NCI-H460 (cell line): ENCODE measurements at regions not wholly inside any gene's neighbourhood (a gene's known extent, or its start where the extent isn't known, plus 50 kb on each side); places are given as distances from the start of the nearest gene placed in this dataset.
"Not testable (repeated sequence)": the region's sequence is repeated elsewhere in the genome, so short reads cannot be mapped to it uniquely, and the experiment has no call there.

Experiments used
- DNase-seq: peaks from one replicate; pipeline ENCODE4 v3.0.0-alpha.2; 2016; ENCODE audit warnings: low read depth; ENCODE audit errors: extremely low read depth

DNA sequence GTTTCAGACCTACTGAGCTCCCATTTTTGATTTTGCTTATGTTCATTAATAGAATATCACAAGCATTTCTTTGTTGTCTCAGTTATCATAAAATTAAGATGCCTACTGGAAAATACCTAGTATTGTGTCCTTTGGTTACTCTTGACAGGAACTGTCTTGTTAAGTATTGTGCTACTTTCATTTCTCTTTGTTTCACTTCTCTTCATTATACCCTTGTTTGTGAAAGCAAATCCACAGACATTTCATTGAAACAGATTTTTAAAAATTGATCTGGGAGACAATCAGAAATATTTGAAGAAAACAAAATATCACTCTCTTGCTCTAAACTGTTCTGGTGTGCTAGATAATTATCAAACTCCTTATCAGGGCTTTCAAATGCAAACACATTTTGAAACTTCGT lies 290.5 kb upstream of the EYS start:
- no peak for DNase-seq

DNA sequence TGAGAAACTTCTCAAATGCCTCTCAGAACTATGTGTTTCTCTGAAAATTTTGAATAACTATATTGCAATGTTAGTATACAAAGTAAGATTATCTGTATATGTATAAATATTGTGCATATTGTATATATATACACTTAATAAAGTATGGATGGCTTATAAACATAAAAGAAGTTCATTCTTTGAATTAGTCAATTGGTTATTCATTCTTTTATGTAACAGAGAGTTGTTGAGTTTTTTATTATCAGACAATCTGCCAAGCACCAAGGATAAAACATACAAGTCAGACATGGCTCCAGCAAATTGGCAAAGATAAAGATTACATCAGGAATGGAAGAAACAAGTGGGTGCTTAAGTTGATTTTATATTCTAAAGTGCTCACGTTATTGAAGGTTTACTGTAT lies 289.1 kb upstream of the EYS start:
- DNase-seq = no peak

DNA sequence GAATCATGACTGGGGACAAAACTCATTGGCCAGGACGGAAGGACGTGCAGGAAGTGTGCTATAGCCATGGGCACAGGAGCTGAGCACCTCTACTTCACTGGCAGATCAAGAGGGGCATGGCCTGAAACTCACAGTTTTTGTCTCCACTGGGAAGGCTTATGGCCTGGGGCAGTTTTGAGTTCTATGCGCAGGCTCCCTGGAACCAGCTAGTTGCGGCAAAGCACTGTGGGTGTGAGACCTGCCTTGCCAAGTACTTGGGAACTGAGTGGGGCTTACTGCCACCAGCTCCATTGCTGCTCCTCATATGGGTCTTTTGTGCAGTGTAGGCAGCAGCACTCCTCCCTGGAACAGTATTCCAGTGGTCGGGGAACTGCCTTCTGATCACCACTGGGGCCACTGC lies 282.6 kb upstream of the EYS start:
- no peak for DNase-seq

DNA sequence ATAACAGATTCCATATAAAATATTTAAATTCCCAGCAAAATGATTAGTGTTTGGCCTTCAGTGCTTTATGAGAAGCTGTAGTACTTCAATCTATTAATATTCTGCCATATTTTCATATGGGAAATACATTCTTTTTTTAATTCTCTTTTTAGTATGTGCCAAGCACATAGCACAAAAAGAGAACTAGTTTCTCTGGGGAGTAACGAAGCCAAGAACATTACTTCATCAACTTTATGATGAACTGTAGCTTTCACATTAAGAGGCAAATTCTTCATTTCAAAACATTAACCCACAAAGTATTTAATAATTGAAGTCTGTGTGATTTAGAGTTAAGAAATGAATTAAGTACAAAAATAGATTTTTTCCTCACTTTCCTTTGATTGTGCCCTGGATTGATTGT lies 281.0 kb upstream of the EYS start:
- DNase-seq = no peak

DNA sequence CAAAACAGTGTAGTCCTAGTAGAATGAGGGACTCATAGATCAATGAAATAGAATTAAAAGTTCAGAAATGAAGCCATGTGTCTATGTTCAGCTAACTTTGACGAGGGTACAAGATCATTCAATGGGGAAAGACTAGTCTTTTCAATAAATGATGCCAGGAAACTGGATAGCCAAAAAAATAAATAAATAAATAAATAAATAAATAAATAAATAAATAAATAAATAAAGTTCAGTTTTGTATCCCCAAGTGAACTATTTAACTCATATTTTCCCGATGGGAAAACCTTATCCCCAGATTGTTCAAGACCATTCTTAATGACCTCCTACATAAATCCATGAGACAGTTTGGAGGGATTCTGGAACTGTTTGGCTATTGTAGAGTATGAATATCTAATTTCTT lies 277.1 kb upstream of the EYS start:
- DNase-seq = no peak

DNA sequence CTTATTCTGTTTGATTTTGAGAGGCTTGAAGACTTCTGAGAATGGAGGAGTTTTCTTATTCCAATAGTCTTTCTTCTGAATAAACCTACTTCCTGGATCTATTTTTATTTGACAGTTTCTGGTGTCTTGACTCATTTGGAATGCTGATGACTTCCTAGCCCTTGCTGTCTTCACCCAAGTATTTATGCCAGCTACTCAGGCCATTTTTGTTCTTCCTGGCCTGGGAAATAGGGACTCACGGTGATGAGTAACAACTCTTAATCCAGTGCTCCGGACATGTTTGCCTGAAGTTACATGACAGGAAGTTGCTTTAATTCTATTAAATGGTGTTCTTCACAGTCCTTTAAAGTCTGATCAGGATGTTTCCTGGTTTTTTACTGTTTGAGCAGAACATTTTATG lies 272.1 kb upstream of the EYS start:
- DNase-seq = no peak

DNA sequence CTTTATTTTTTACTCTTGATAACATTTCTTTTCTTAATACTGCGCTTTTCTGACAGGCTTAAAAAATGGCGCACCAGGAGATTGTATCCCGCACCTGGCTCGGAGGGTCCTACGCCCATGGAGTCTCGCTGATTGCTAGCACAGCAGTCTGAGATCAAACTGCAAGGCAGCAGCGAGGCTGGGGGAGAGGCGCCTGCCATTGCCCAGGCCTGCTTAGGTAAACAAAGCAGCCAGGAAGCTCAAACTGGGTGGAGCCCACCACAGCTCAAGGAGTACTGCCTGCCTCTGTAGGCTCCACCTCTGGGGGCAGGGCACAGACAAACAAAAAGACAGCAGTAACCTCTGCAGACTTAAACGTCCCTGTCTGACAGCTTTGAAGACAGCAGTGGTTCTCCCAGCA lies 264.2 kb upstream of the EYS start:
- not testable (repeated sequence) for DNase-seq

DNA sequence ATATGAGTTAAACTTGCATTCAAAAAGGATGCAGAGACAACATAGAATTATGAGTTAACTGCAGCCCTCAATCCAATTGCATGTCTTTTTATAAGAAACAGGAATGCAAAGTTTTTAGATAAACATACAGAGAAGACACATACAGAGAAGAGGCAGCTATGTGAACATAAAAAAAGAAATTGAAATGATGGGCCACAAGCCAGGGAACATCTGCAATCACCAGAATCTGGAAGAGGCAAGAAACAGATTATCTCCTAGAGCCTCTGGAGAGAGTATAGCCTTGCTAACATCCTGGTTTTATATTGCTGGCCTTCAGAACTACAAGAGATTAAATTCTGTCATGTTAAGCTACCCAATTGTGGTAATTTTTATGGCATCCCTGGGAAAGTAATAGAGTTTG lies 257.2 kb upstream of the EYS start:
- DNase-seq = no peak

DNA sequence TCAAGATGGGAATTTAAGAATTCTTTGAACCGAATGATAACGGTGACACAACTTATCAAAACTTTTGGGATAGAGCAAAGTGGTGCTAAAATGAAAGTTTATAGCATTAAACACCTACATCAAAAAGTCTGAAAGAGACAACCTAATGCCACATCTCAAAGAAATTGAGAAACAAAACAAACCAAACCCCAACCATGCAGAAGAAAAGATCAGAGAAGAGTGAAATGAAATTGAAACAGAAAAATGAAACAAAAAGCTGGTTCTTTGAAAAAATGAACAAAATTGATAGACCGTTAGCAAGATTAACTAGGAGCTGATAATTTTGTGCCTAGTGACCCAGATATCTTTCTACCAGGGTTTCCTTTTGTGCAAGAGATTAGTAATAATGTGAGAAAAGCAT lies 248.0 kb upstream of the EYS start:
- DNase-seq = no peak

DNA sequence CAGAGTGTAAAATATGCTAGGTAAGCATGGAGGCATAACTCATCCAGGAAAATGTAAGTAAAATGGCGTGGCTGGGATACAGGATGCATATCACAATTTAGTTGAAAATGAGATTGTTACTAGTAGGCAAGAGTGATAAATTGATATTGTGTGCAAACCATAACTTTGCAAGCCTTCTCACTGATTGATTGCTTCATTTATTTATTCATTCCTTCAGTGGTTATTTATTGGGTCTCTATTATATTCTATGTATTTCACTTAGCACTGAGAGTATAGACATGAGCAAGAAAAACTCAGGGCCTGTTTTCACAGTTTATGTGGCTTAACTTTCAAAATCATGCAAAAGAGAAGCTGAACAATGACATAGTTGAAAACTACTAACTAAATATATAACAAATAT lies 241.0 kb upstream of the EYS start:
- DNase-seq = no peak

DNA sequence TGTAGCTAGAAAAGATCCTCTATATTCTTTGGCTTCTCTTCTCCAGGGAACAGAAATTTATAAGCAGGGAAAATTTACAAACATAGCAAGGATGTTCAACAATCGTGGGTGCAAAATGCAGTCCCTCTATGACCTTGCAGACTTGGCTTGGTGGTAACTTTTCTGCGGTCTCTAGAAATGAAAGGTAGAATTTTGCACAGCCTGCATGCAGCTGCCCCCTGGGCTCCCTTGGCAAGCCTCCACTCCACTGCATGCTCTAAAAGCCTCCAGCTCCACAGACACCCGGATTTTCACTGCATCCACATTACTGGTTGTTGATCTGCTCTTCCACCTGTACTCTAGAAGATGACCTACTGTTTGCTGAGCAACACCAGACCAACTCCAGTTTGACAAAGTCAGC lies 236.5 kb upstream of the EYS start:
- no peak for DNase-seq

DNA sequence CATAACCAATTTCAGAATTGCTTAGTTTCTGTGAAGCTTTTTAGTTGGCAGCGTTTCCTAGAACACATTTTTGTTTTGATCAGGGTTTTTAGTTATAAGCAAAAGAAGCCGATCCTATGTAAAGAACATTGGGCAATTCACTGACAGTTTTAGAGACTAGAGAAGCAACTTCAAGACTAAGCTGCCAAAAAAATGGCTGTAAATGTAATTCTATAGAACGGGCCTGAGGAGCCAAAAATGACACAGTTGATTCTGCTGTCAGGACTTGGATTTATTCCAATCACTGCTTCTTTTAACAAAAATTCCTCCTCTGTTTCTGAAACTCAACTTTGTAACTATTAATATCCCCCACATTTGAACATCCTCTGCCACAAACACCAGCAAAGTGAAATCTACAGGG lies 236.0 kb upstream of the EYS start:
- no peak for DNase-seq

DNA sequence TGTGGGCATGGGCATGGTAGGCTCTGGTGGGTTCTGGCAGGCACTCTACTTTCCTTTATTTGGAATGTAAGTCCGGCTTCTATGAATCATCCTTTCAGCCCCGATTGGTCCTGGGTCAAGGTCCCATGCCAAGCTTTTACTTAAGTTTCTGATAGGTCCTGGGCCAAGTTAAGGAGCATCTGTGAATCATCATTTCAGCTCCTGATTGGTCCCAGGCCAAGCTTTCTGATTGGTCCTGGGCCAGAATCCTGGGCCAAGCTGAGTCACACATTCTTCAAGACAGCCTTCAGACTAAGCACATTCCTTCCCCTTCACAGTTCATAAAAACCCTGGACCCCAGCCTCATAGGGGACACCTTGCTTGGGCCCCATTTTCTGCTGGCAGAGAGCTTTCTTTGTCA lies 231.0 kb upstream of the EYS start:
- no peak for DNase-seq

DNA sequence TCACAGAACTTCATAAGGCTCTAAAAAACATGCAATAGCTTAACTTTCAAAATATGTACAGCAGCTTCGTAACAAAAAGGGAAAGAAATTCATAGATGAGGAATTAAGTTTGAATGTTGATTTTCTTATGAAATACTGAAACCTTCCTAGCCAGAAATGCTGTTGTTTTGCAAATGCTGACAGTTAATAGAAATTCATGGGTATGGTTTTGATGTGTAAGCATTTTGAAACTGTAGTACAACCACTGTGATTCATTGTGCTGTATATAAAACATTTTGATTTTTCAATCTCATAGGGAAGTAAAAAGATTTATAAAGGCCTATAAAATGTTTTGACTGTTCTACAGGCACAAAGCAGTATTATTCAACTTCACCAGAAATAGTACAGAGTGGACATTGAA lies 228.4 kb upstream of the EYS start:
- no peak for DNase-seq

DNA sequence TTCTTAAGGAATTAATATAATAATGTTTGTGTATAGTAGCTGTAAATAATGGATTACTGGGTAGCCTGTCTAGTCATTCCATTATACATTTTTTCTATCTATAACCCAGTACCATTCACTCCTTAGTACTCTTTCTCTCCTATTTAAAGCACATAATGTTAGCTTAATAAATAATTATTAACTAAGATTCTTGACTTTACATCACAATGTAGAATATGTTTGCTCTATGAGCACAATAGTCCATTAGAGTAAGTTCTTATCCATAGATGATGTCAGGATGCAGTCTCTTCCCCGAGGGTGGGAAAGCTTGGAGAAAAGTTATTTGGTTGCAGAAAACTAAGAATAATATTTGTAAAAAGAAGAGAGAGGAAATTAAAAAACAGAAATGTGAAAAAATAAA lies 226.4 kb upstream of the EYS start:
- no peak for DNase-seq

DNA sequence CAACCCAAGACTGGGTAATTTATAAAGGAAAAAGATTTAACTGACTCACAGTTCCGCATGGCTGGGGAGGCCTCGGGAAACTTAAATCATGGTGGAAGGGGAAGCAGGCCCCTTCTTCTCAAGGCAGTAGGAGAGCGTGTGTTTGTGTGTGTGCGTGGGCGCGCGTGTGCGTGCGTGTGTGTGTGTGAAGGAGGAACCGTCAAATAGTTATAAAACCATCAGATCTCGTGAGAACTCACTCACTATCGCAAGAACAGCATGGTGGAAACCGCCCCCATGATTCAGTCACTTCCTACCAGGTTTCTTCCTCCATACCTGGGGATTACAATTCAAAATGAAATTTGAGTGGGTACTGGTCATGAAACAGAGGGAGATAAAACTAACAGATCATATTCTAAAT lies 220.1 kb upstream of the EYS start:
- DNase-seq = no peak

DNA sequence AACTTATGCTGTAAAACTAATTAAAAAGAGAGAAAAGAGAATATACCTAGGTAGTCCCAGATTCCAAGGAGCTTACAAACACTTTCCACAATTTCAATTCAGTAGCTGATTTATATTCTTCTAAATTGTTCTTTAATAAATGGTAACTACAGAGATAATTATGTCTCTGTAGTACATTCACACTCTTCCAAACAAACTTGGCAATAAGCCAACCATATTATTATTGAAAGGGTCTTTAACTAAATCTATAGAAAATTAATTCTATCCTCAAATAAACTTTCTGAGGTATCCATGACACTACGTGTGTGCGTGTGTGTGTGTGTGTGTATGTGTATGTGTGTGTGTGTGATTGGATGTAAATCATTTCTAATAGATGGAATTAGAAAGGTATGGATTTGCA lies 217.4 kb upstream of the EYS start:
- DNase-seq = no peak

DNA sequence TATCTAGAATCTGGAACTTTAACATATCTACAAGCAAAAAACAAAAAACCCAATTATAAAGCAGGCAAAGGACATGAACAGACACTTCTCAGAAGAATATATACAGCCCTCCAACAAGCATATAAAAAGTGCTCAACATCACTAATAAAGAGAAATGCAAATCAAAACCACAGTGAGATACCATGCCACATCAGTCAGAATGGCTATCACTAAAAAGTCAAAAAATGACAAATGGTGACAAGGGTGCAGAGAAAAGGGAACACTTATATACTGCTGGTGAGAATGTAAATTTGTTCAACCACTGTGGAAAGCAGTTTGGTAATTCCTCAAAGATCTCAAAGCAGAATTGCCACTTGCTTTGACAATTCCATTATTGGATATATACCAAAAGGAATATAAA lies 215.0 kb upstream of the EYS start:
- no peak for DNase-seq

DNA sequence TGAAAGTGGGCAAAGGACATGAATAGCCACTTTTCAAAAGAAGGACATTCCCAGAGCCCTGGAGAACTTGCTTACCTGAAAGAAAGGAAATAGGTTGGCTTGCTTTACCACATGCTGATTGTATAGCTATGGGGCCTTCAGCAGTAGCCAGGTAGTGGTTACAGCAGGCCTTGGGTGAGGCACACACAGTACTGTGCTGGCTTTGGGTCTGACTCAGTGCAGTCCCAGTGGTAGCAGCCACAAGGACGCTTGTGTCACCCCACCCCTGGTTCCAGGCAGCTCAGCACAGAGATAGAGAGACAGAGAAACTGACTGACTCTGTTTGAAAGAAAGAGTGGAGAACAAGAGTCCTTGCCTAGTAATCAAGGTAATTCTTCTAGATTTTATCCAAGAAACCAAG lies 201.0 kb upstream of the EYS start:
- no peak for DNase-seq

DNA sequence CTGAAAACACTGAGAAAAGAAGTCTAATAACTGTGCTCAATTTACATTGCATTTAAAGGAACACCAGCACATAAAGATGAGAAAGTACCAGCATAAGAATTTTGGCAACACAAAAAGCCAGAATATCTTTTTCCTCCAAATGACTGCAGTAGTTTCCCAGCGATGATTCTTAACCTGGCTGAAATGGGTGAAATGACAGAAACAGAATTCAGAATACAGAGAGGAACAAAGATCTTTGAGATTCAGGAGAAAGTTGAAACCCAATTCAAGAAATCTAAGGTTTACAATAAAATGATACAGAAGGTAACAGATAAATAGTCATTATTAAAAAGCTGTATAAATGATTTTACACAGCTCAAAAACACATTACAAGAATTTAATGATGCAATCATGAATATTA lies 197.0 kb upstream of the EYS start:
- DNase-seq = no peak

DNA sequence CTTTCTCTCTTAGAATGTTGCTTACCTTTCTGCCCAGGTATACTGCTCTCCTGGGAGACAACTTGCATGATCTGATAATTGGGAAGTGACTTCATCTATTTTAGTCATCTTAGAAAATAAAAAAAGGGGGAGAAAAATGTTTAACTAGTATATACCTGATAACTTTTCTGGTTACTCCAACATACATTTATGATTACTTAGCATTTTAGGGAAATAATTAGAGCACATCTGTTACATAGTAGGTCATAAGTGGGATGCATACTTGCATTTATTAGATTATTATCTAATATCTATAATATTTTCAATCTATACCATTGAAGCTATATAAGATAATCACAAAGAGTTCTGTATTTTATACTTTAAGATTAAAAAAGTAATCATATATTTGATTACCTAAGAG lies 193.9 kb upstream of the EYS start:
- no peak for DNase-seq

DNA sequence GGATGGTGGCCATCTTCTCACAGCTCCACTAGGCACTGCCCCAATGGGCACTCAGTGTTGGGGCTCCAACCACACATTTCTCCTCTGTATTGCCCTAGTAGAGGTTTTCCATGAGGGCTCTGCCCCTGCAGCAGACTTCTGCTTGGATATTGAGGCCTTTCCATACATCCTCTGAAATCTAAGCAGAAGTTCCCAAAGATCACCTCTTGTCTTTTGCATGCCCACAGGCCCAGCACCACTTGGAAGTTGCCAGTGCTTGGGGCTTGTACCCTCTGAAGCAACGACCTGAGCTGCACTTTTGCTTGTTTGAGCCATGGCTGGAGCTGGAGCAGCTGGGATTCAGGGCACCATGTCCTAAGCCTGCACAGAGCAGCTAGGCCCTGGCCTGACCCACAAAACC lies 189.1 kb upstream of the EYS start:
- DNase-seq = no peak

DNA sequence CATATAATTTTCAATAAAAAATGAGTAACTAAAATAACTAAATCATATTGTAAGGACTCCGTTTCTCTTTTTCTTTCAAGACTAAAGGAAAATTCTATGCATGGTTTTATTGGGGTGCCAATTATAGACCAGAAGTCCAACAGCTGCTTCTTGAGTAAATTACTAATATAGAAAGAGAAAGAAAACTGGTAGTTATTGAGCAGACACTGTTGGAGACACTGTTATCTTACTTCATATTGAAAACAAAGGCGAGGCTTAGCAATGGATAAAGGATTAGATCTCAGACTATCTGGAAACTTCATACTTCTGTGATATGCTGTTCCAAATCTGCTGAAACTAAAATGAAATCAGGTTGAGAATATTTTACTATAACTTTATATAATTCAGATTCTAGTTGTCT lies 169.6 kb upstream of the EYS start:
- no peak for DNase-seq

DNA sequence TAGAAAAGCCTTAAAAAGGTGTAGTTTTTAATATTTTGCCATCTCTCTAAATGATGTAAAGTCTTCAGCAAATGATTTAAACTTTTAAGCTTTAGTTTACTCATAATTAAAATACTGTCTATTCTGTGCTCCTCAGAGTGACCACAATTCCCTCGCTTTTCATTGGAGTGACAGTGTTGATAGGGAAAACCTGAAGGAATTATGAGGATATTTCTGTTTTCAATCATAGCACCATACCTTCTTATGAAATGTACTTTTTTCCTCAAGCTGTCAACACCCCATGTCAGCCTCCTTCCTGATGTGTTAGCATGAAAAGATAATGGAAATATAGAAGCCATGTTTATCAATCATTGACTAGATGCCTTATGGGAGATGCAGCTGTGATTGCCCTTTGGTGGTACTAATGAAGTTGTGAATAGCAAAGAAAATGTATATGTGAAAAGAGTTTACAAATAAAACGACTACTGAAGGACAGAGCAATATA lies 145.4 kb upstream of the EYS start:
- DNase-seq = no peak
